PFSK-1 (cell line): ENCODE measurements at regions not wholly inside any gene's neighbourhood (a gene's known extent, or its start where the extent isn't known, plus 50 kb on each side); places are given as distances from the start of the nearest gene placed in this dataset.

Source experiments
- POLR2AphosphoS5 ChIP-seq: IDR thresholded peaks from 2 replicates; pipeline ENCODE4 v1.6.1; 2012; ENCODE audit warnings: low read depth, mild to moderate bottlenecking, control low read depth, low read length, moderate library complexity
- REST ChIP-seq, 2 experiments: IDR thresholded peaks; 2 replicates each; pipeline versions ENCODE4 v1.6.1 to v1.8.0; 2011 to 2012; ENCODE audit warnings: low read depth in 2 of 2, low read length in 2 of 2, control low read depth in 1 of 2, inconsistent platforms in 1 of 2, mild to moderate bottlenecking in 1 of 2, moderate library complexity in 1 of 2; ENCODE audit not compliant: insufficient read depth in 1 of 2

GRCh38 chr3:79870313-79870620 is 102.5 kb upstream of the ROBO1 start:
- no peak for TF ChIP-seq REST (IDR thresholded peaks at IDR 0.05; ENCODE audit: insufficient read depth in 1 of 2, low read depth in 2 of 2, low read length in 2 of 2)
- no peak for TF ChIP-seq POLR2AphosphoS5
